Kidney glomerular epithelial cell (primary cell): ENCODE measurements at regions not wholly inside any gene's neighbourhood (a gene's known extent, or its start where the extent isn't known, plus 50 kb on each side); places are given as distances from the start of the nearest gene placed in this dataset.

Experiments
- DNase-seq: peaks from one replicate; lab custom pipeline; 2025; lab: John Stamatoyannopoulos, UW

GRCh38 chr22:48710410-48710809 lies 1117.3 kb downstream of the BRD1 start:
- DNase-seq: no peak

GRCh38 chr22:48709976-48710375 lies 1117.7 kb downstream of the BRD1 start:
- DNase-seq: no peak

- no peak for DNase-seq
Observed at GRCh38 chr22:48709453-48709852, 1118.2 kb downstream of the BRD1 start.

DNA sequence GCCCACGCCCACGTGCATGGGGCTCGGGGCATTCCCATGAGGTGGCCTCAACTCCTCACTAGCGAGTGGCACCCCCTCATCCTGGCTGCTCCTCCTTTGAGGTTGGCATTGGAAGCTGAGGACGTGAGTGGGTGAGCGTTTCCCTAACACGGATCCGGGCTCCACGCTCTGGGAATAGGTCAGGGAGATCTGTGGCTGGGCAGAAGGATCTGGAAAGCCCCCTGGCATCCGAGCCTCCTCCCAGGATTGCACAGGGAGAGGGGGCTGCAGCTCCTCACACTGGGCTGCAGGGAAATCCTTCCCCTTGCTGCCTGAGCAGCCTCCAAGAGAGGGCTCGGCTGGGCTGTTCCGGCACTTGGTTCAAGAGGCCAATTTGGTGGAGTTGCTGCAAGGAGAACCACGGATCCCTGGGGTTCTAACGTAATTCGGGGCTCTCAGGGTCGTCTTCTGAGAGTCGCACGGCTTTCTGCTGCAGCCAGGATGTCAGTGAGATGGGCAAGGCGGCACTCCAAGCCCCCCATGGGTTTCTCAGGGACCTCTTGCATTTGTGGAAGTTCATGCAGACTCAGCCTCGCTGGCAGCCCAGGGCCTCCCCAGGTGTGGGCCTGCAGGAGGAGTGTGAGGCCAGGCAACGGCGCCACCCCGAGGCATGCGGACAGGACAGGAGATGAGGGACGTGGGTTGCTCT lies 1119.0 kb downstream of the BRD1 start:
- DNase-seq: no peak

GRCh38 chr22:48707763-48708557 lies 1119.7 kb downstream of the BRD1 start:
- DNase-seq: no peak

GRCh38 chr22:48706934-48707762 lies 1120.5 kb downstream of the BRD1 start:
- DNase-seq: no peak

GRCh38 chr22:48705917-48706605 lies 1121.6 kb downstream of the BRD1 start:
- DNase-seq: no peak

DNA sequence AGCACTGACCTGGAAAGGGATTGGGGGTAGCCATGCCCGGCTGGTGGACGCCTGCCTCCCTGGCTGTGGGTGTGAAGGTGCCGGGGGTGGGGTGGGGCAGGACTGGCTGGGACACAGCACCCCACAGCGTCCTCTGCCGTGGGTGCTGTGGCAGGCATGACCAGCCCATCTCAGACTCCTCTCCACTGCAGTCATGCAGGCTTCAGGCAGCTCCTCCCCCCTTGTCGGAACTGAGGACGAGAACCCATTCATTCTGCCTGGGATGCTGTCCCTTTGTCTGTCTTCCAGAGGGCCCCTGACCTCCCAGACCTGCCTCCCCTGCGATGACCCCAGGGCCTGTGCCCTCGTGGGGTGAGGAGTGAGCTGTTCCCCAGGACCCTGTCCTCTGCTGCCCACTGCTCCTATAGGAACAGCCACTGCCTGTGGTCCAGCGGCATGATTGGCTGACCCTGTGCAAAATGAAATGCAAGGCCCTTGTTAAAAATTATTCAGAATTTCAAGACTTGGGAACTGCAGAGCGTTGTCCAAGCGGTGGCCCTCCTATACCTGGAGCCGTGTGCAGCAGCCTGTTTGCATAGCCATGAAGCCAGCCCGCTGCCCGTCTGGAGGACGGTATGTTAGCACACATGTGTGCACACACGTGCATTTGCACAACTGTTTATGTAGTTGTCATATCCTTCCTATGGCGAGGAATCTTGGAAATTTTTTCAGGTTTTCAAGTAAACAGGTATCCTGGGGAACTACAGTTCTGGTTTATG lies 1122.3 kb downstream of the BRD1 start:
- no peak for DNase-seq

- no peak for DNase-seq
Observed at GRCh38 chr22:48704335-48704734, 1123.3 kb downstream of the BRD1 start.

DNA sequence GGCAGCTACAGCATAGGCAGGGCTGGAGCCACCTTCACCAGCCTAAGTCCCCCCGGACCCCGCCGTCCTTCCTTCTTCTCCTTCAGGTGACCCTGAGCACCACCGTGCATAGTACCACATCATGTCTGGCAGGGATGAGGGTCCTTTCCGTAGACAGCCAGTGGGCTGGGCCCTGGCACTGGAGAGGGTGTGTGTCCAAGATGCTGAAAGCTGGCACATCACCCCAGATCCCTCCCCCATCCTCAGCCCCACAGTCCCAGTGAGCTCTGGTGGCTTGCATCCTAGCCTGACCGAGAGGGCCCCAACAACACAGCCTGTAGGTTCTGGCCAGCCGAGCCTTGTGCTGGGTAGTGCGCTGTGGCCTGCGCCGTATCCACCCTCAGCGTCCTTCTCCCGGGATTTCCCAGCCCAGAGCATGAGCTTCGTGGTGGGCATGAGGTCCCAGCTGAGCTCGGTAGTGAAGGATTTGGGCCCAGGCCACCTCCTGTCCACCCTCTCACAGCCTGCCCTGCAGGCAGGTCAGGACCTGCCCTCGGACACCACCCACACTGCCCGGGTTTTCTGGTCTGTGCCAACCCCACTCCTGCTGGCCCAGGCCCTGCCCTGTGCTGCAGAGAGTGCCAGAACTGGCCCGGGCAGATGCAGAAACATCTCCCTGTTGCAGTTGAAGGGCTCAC lies 1124.3 kb downstream of the BRD1 start:
- no peak for DNase-seq

DNA sequence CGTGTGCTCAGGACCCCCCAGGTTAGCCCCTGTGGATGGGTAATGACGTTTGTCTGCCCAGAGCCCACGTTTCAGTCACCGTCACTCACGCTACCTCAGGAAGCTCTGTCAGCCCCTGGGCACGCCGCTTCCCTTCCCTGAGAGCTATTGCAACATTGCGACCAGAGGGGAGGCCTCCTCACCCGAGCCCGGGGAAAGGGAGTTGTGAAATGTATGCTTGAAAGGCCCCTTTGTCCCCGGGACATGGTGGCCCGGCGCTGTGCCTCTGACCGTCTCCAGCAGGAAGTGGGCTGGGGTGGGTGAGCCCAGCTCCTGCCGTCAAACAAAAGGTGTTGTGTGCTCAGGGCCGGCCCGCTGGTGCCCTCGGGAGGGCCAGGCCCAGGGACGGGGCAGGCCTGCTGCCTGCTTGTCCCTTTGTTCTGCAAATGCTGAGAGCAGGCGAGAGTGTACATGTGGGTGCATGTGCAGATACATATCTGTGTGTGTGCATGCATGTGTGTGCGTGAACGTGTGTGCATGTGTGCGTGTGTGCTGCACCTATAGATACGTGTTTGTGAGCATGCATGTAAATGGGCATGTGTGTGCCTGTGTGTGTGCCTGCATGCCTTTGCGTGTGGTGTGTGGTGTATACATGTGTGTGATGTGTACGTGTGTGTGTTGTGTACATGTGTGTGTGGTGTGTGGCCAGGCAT lies 1125.0 kb downstream of the BRD1 start:
- no peak for DNase-seq

DNA sequence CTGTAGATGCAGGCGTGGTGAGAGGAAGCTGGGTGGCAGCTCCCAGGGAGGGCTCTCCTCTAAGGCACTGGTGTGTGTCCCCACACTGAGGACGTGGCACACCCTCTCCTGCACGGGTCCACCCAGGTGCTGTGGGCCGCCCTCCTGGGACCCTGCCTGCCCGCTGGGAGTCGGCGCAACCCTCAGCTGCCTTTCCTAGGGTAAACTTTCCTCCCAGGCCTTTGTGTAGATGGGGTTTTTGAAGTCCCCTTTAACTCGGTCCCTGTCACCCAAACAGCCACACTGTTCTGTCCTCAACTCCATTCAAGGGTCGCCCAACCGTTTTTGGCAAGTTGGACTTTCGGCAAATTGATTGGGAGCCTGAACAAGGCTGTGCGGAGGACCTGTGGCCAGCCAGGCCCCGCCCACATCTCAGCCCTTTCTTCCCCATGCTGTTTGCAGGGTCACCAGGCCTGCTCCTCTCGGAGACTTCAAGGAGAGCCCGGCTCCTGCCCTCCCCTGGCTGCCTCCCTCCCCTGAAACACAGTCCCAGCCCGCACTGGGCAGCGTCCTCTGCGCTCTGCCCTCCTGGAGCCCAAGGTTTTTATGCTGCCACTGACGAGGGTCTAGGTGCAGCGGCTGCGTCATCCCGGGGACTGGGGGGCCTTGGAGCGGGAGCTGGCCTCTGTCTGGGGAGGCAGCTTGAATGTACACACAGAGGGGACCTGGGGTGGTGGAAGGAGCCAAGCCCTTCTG lies 1126.2 kb downstream of the BRD1 start:
- DNase-seq: no peak

- DNase-seq: no peak
Observed at GRCh38 chr22:48700566-48701295, 1126.9 kb downstream of the BRD1 start.

DNA sequence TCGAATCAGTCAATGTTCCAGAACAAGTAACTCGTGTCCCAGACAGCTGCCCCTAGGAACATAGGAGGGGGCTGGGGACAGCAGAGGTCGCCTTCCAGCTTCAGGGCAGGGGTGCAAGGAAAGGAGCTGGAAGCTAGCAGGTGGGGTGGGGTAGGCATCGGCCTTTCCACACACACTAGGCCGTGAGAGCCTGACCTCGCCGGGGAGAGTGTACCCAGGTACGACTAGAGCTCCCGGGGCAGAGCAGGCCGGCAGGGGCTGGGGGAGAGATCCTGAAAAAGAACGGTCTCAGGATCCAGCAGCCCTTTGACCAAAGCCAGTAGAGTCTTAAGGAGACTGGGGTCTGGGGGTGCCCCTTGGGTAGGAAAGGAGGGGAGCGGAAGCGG lies 1127.5 kb downstream of the BRD1 start:
- no peak for DNase-seq

DNA sequence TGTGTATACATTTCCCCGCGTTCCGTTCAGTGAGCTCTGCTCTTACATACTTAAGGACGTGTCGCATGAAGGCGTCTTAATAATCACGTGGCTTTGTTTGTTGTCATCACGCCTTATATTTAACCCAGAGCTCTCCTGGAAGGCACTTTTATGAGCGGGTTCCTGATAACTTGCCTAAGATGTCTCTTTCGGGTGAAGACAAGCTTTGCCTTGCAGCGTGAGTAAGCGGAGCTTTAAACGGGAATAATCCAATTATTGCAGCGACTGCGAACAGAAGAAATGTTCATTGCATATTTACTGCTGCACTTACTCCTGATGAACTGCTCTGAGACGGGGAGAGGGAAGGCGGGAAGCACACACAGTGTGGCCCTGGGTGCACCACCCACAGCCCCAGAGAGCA lies 1128.2 kb downstream of the BRD1 start:
- no peak for DNase-seq

DNA sequence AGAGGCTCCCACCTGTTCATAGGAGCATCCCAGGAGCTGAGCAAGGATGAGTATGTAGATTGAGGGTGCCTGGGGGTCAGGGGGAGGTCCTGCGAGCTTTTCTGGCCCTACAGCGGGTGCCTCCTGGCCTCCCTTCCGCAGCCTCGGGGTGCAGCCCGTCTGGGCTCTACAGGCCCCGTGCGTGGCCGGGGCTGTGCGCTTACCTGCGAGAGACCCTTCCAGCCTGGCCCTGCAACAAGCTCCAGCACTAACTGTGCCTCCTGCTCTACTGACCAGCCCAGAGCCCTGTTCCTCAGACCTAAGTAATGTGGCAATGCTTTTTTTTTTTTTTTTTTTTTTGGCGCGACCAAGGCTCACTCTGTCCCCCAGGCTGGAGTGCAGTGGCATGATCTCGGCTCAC lies 1129.1 kb downstream of the BRD1 start:
- no peak for DNase-seq

GRCh38 chr22:48697694-48698276 lies 1129.9 kb downstream of the BRD1 start:
- no peak for DNase-seq

DNA sequence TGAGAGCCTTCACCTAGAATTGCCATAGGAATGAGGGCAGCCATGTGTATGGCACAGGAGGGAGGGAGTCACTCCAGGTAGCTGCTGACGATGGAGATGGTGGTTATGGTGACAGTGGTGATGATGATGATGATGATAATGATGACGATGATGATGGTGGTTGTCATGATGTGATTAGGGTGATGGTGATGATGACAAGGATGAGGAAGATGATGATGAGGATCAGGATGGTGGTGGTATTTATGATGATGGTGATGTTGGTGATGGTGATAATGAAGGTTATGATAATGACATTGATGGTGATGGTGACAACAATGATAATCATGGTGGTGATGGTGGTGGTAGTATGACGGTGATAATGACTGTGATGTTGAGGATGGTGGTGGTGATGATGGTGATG lies 1130.5 kb downstream of the BRD1 start:
- DNase-seq: no peak
